ENCODE measurements at regions not wholly inside any gene's neighbourhood (a gene's known extent, or its start where the extent isn't known, plus 50 kb on each side); places are given as distances from the start of the nearest gene placed in this dataset.

- TF ChIP-seq POLR2AphosphoS5 (IDR thresholded peaks at IDR 0.05) (no peak), CTCF (IDR thresholded peaks at IDR 0.05) (no peak), EP300 (IDR thresholded peaks at IDR 0.05) (no peak), POLR2A (IDR thresholded peaks at IDR 0.05; ENCODE audit: low read depth) (no peak)
Measured at GRCh38 chr2:4464634-4465266, 761.4 kb downstream of the DCDC2C start.
